GM19467 (cell line): ENCODE measurements at regions not wholly inside any gene's neighbourhood (a gene's known extent, or its start where the extent isn't known, plus 50 kb on each side); places are given as distances from the start of the nearest gene placed in this dataset.

Source experiments
- ATAC-seq: cut with Tn5 transposase; IDR thresholded peaks from one replicate; pipeline ENCODE4 v1.9.1; 2021; ENCODE audit warnings: mild to moderate bottlenecking, moderate library complexity; ENCODE audit not compliant: unreplicated experiment

GRCh38 chr12:114767906-114768722 is 84.1 kb upstream of the TBX3 start:
- ATAC-seq = no peak

GRCh38 chr12:114767084-114767760 is 83.2 kb upstream of the TBX3 start:
- ATAC-seq = no peak

GRCh38 chr12:114765960-114766691 is 82.2 kb upstream of the TBX3 start:
- no peak for ATAC-seq

GRCh38 chr12:114764510-114764909 is 80.5 kb upstream of the TBX3 start:
- no peak for ATAC-seq

- ATAC-seq = no peak
Observed at GRCh38 chr12:114762490-114763110, 78.6 kb upstream of the TBX3 start.

GRCh38 chr12:114760151-114760877 is 76.3 kb upstream of the TBX3 start:
- no peak for ATAC-seq

- ATAC-seq = no peak
Observed at GRCh38 chr12:114759635-114760034, 75.7 kb upstream of the TBX3 start.

GRCh38 chr12:114757684-114758325 is 73.8 kb upstream of the TBX3 start:
- no peak for ATAC-seq

GRCh38 chr12:114752217-114752616 is 68.2 kb upstream of the TBX3 start:
- ATAC-seq = no peak

- no peak for ATAC-seq
Observed at GRCh38 chr12:114751712-114752111, 67.7 kb upstream of the TBX3 start.

- ATAC-seq = no peak
Observed at GRCh38 chr12:114750917-114751316, 66.9 kb upstream of the TBX3 start.

GRCh38 chr12:114749065-114749464 is 65.1 kb upstream of the TBX3 start:
- no peak for ATAC-seq

- ATAC-seq = no peak
Observed at GRCh38 chr12:114747012-114747858, 63.3 kb upstream of the TBX3 start.

GRCh38 chr12:114746297-114747011 is 62.5 kb upstream of the TBX3 start:
- ATAC-seq = no peak

GRCh38 chr12:114744691-114745090 is 60.7 kb upstream of the TBX3 start:
- ATAC-seq = no peak

- ATAC-seq = no peak
Observed at GRCh38 chr12:114744285-114744684, 60.3 kb upstream of the TBX3 start.

GRCh38 chr12:114743799-114744198 is 59.8 kb upstream of the TBX3 start:
- ATAC-seq = no peak

GRCh38 chr12:114743289-114743688 is 59.3 kb upstream of the TBX3 start:
- no peak for ATAC-seq

GRCh38 chr12:114742363-114742762 is 58.4 kb upstream of the TBX3 start:
- no peak for ATAC-seq
